Neural cell (in vitro differentiated cells): ENCODE measurements at regions not wholly inside any gene's neighbourhood (a gene's known extent, or its start where the extent isn't known, plus 50 kb on each side); places are given as distances from the start of the nearest gene placed in this dataset.
A peak's percentile ranks its signal among the peaks of the same experiment; 100 is the strongest.

ENCODE experiments used
- EP300 ChIP-seq: fragments of 450-650 bp; conservative IDR thresholded peaks from 2 replicates; pipeline ENCODE4 v1.6.1; 2014; ENCODE audit warnings: antibody characterized with exemption, mild to moderate bottlenecking, moderate library complexity; ENCODE audit not compliant: poor library complexity, severe bottlenecking
- TF ChIP-seq, protein P1 (sequence below): fragments of 450-650 bp; IDR thresholded peaks from 2 replicates; pipeline ENCODE4 v1.5.1; 2014; ENCODE audit warnings: antibody characterized with exemption, mild to moderate bottlenecking, moderate library complexity; ENCODE audit not compliant: poor library complexity, severe bottlenecking

GRCh38 chr21:18622383-18622782, 218.8 kb upstream of the TMPRSS15 start:
- TF ChIP-seq, protein P1, sequence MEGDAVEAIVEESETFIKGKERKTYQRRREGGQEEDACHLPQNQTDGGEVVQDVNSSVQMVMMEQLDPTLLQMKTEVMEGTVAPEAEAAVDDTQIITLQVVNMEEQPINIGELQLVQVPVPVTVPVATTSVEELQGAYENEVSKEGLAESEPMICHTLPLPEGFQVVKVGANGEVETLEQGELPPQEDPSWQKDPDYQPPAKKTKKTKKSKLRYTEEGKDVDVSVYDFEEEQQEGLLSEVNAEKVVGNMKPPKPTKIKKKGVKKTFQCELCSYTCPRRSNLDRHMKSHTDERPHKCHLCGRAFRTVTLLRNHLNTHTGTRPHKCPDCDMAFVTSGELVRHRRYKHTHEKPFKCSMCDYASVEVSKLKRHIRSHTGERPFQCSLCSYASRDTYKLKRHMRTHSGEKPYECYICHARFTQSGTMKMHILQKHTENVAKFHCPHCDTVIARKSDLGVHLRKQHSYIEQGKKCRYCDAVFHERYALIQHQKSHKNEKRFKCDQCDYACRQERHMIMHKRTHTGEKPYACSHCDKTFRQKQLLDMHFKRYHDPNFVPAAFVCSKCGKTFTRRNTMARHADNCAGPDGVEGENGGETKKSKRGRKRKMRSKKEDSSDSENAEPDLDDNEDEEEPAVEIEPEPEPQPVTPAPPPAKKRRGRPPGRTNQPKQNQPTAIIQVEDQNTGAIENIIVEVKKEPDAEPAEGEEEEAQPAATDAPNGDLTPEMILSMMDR, result no peak
- peak; percentile 65 for TF ChIP-seq EP300
